Prostate gland (tissue), 2 donors: ENCODE measurements at regions not wholly inside any gene's neighbourhood (a gene's known extent, or its start where the extent isn't known, plus 50 kb on each side); places are given as distances from the start of the nearest gene placed in this dataset.
"Not testable (repeated sequence)": the region's sequence is repeated elsewhere in the genome, so short reads cannot be mapped to it uniquely, and the experiment has no call there.

ENCODE experiments used
- CTCF ChIP-seq, 4 experiments: fragments of 200-600 bp in 2 of 4; fragments of 450-650 bp in 2 of 4; sonication (generic) in 2 of 4; IDR thresholded peaks; 1 replicate in 3 of 4; 2 replicates in 1 of 4; pipeline ENCODE4 v1.5.1; 2016 to 2019; ENCODE audit warnings: antibody characterized with exemption in 4 of 4, mild to moderate bottlenecking in 2 of 4, moderate library complexity in 2 of 4
- POLR2A ChIP-seq: fragments of 450-650 bp; IDR thresholded peaks from one replicate; pipeline ENCODE4 v1.6.1; 2016; ENCODE audit warnings: antibody characterized with exemption, mild to moderate bottlenecking
- POLR2AphosphoS5 ChIP-seq: sonication (generic); formaldehyde crosslinking; IDR thresholded peaks from one replicate; pipeline ENCODE4 v1.6.1; 2017; ENCODE audit warnings: antibody characterized with exemption

GRCh38 chr2:146969703-146970102 is 875.1 kb upstream of the ACVR2A start:
- not testable (repeated sequence) for TF ChIP-seq POLR2A; CTCF (IDR thresholded peaks at IDR 0.05); POLR2AphosphoS5
